OCI-LY3 (cell line): ENCODE measurements at regions not wholly inside any gene's neighbourhood (a gene's known extent, or its start where the extent isn't known, plus 50 kb on each side); places are given as distances from the start of the nearest gene placed in this dataset.

Experiments used
- H2AFZ ChIP-seq: fragments of 200-600, 300-600 bp; shearing (Covaris generic); 2 replicates; pipeline ENCODE4 v1.6.0; 2014; ENCODE audit warnings: antibody characterized with exemption, low read depth, low read length
- H3K27ac ChIP-seq: fragments of 200-600, 300-600 bp; sonication (generic); 2 replicates; pipeline ENCODE4 v1.5.1; 2014; ENCODE audit warnings: mild to moderate bottlenecking, low read length, moderate library complexity, mixed read lengths
- H3K27me3 ChIP-seq: fragments of 200-600, 300-600 bp; sonication (generic); 2 replicates; pipeline ENCODE4 v1.6.1; 2014; ENCODE audit warnings: low read depth, low read length, mixed read lengths
- H3K36me3 ChIP-seq: fragments of 200-600, 300-600 bp; sonication (generic); replicated peaks from 2 replicates; pipeline ENCODE3; 2014; ENCODE audit warnings: low read depth, low read length, mixed read lengths
- H3K4me1 ChIP-seq: fragments of 300-600, 200-600 bp; sonication (generic); 2 replicates; pipeline ENCODE4 v1.6.1; 2014; ENCODE audit warnings: low read length, mixed read lengths
- H3K4me2 ChIP-seq: fragments of 200-600, 300-600 bp; sonication (generic); 2 replicates; pipeline ENCODE4 v1.6.1; 2014; ENCODE audit warnings: low read length, mixed read lengths
- H3K4me3 ChIP-seq: fragments of 300-600, 200-600 bp; sonication (generic); 2 replicates; pipeline ENCODE4 v1.5.1; 2014; ENCODE audit warnings: antibody characterized with exemption, mild to moderate bottlenecking, low read length, moderate library complexity
- H3K79me2 ChIP-seq: fragments of 300-600, 200-600 bp; shearing (Covaris generic); 2 replicates; pipeline ENCODE4 v1.6.1; 2014; ENCODE audit warnings: mild to moderate bottlenecking, low read length, mixed read lengths
- H3K9ac ChIP-seq: fragments of 300-600, 200-600 bp; shearing (Covaris generic); 2 replicates; pipeline ENCODE4 v1.6.0; 2014; ENCODE audit warnings: mild to moderate bottlenecking, low read length, moderate library complexity
- H3K9me3 ChIP-seq: fragments of 200-600, 300-600 bp; shearing (Covaris generic); 2 replicates; pipeline ENCODE4 v1.6.1; 2014; ENCODE audit warnings: low read length, mixed read lengths; ENCODE audit not compliant: insufficient read depth
- H4K20me1 ChIP-seq: fragments of 200-600, 300-600 bp; sonication (generic); 2 replicates; pipeline ENCODE4 v1.6.1; 2016; ENCODE audit warnings: low read length, mixed read lengths; ENCODE audit not compliant: insufficient read depth
- CTCF ChIP-seq: fragments of 200-600, 300-600 bp; sonication (generic); IDR thresholded peaks from 2 replicates; pipeline ENCODE4 v1.5.1; 2014; ENCODE audit warnings: antibody characterized with exemption, low read length, low read depth
- EZH2phosphoT487 ChIP-seq: fragments of 200-600 bp; shearing (Covaris generic); IDR thresholded peaks from 2 replicates; pipeline ENCODE4 v1.6.1; 2018; ENCODE audit warnings: antibody characterized with exemption, mixed run types, low read depth

- Histone ChIP-seq H3K4me3 (no peak overlapping the region), H2AFZ (no peak overlapping the region), H3K9me3 (no peaks in the 10 kb centered on the region), H4K20me1 (no peaks in the 10 kb centered on the region), H3K79me2 (no peaks in the 10 kb centered on the region), H3K9ac (no peak overlapping the region), H3K36me3 (no peaks in the 10 kb centered on the region), H3K4me1 (no peaks in the 10 kb centered on the region), H3K27ac (no peak overlapping the region), H3K27me3 (no peaks in the 10 kb centered on the region), H3K4me2 (no peak overlapping the region)
- TF ChIP-seq EZH2phosphoT487 (no peak), CTCF (no peak)
These were observed 184.6 kb upstream of the DMAC1 start for GRCh38 chr9:7984203-7984602.

- H3K27me3 ChIP-seq = no peaks in the 10 kb centered on the region
- no peaks in the 10 kb centered on the region for H3K9me3 ChIP-seq
- H4K20me1 ChIP-seq = no peaks in the 10 kb centered on the region
- no peaks in the 10 kb centered on the region for H3K4me1 ChIP-seq
- H3K79me2 ChIP-seq = no peaks in the 10 kb centered on the region
- H3K9ac ChIP-seq = no peak overlapping the region
- TF ChIP-seq CTCF = no peak
- no peak for TF ChIP-seq EZH2phosphoT487
- no peak overlapping the region for H3K4me3 ChIP-seq
- H3K36me3 ChIP-seq = no peaks in the 10 kb centered on the region
- H3K27ac ChIP-seq = no peak overlapping the region
- H2AFZ ChIP-seq = no peak overlapping the region
- no peak overlapping the region for H3K4me2 ChIP-seq
These were observed 183.9 kb upstream of the DMAC1 start for GRCh38 chr9:7983490-7983889.

GRCh38 chr9:7982907-7983306 is 183.3 kb upstream of the DMAC1 start:
- H3K4me2 ChIP-seq = no peak overlapping the region
- H3K9me3 ChIP-seq = no peaks in the 10 kb centered on the region
- no peak overlapping the region for H3K4me3 ChIP-seq
- H2AFZ ChIP-seq = no peak overlapping the region
- no peaks in the 10 kb centered on the region for H3K79me2 ChIP-seq
- no peak overlapping the region for H3K9ac ChIP-seq
- H3K4me1 ChIP-seq = no peaks in the 10 kb centered on the region
- H4K20me1 ChIP-seq = no peaks in the 10 kb centered on the region
- H3K36me3 ChIP-seq = no peaks in the 10 kb centered on the region
- H3K27ac ChIP-seq = no peak overlapping the region
- H3K27me3 ChIP-seq = no peaks in the 10 kb centered on the region
- TF ChIP-seq EZH2phosphoT487 = no peak
- no peak for TF ChIP-seq CTCF

- H3K27ac ChIP-seq = no peak overlapping the region
- no peaks in the 10 kb centered on the region for H3K36me3 ChIP-seq
- TF ChIP-seq CTCF = no peak
- no peak for TF ChIP-seq EZH2phosphoT487
- no peak overlapping the region for H3K9ac ChIP-seq
- H3K4me2 ChIP-seq = no peak overlapping the region
- H3K4me3 ChIP-seq = no peak overlapping the region
- no peaks in the 10 kb centered on the region for H3K9me3 ChIP-seq
- H3K27me3 ChIP-seq = no peaks in the 10 kb centered on the region
- no peak overlapping the region for H2AFZ ChIP-seq
- peaks cover 13% of the 10 kb centered on the region for H3K4me1 ChIP-seq
- H4K20me1 ChIP-seq = no peaks in the 10 kb centered on the region
- H3K79me2 ChIP-seq = no peaks in the 10 kb centered on the region
These were observed 181.2 kb upstream of the DMAC1 start for GRCh38 chr9:7980691-7981289.
